Medulla oblongata (tissue), 1 donor: ENCODE measurements at regions not wholly inside any gene's neighbourhood (a gene's known extent, or its start where the extent isn't known, plus 50 kb on each side); places are given as distances from the start of the nearest gene placed in this dataset.
"Not testable (repeated sequence)": the region's sequence is repeated elsewhere in the genome, so short reads cannot be mapped to it uniquely, and the experiment has no call there.

Source experiments
- DNase-seq: peaks from one replicate; pipeline ENCODE4 v3.0.0-alpha.2; 2015; ENCODE audit errors: extremely low spot score

- no peak for DNase-seq
Observed at GRCh38 chr12:114864837-114865551, 181.0 kb upstream of the TBX3 start.

GRCh38 chr12:114863911-114864310 is 179.9 kb upstream of the TBX3 start:
- DNase-seq = no peak

GRCh38 chr12:114860969-114861368 is 177.0 kb upstream of the TBX3 start:
- DNase-seq = no peak

- no peak for DNase-seq
Observed at GRCh38 chr12:114858388-114859146, 174.6 kb upstream of the TBX3 start.

- no peak for DNase-seq
Observed at GRCh38 chr12:114855678-114856077, 171.7 kb upstream of the TBX3 start.

- DNase-seq = no peak
Observed at GRCh38 chr12:114852976-114853529, 169.1 kb upstream of the TBX3 start.

GRCh38 chr12:114851981-114852380 is 168.0 kb upstream of the TBX3 start:
- DNase-seq = no peak

- DNase-seq = no peak
Observed at GRCh38 chr12:114850661-114851275, 166.8 kb upstream of the TBX3 start.

GRCh38 chr12:114848666-114849065 is 164.7 kb upstream of the TBX3 start:
- DNase-seq = peak; percentile 5

GRCh38 chr12:114847441-114848035 is 163.6 kb upstream of the TBX3 start:
- DNase-seq = no peak

- no peak for DNase-seq
Observed at GRCh38 chr12:114846771-114847170, 162.8 kb upstream of the TBX3 start.

- DNase-seq = no peak
Observed at GRCh38 chr12:114841557-114842251, 157.7 kb upstream of the TBX3 start.

GRCh38 chr12:114838480-114838879 is 154.5 kb upstream of the TBX3 start:
- no peak for DNase-seq

GRCh38 chr12:114836609-114837008 is 152.6 kb upstream of the TBX3 start:
- no peak for DNase-seq

GRCh38 chr12:114835031-114835430 is 151.1 kb upstream of the TBX3 start:
- DNase-seq = no peak

- DNase-seq = no peak
Observed at GRCh38 chr12:114834621-114835020, 150.6 kb upstream of the TBX3 start.

GRCh38 chr12:114829833-114830232 is 145.9 kb upstream of the TBX3 start:
- DNase-seq = no peak

- not testable (repeated sequence) for DNase-seq
Observed at GRCh38 chr12:114829244-114829643, 145.3 kb upstream of the TBX3 start.

GRCh38 chr12:114827461-114827860 is 143.5 kb upstream of the TBX3 start:
- no peak for DNase-seq

- DNase-seq = no peak
Observed at GRCh38 chr12:114826244-114826643, 142.3 kb upstream of the TBX3 start.

GRCh38 chr12:114823724-114824123 is 139.7 kb upstream of the TBX3 start:
- DNase-seq = no peak

GRCh38 chr12:114821570-114821969 is 137.6 kb upstream of the TBX3 start:
- DNase-seq = no peak
